Tibial nerve (tissue), 4 donors: ENCODE measurements at regions not wholly inside any gene's neighbourhood (a gene's known extent, or its start where the extent isn't known, plus 50 kb on each side); places are given as distances from the start of the nearest gene placed in this dataset.

ENCODE experiments used
- EP300 ChIP-seq, 2 donors: sonication (generic); formaldehyde crosslinking; IDR thresholded peaks; one replicate each; pipeline ENCODE4 v1.6.1; 2017; ENCODE audit warnings: antibody characterized with exemption in 2 of 2, mild to moderate bottlenecking in 1 of 2
- POLR2A ChIP-seq, 2 donors: fragments of 450-650 bp; IDR thresholded peaks; one replicate each; pipeline ENCODE4 v1.6.1; 2017; ENCODE audit warnings: antibody characterized with exemption in 2 of 2, mild to moderate bottlenecking in 2 of 2, moderate library complexity in 2 of 2
- TF ChIP-seq, protein P1 (sequence below), 5 experiments: fragments of 200-600 bp in 3 of 5; fragments of 450-650 bp in 2 of 5; sonication (generic) in 3 of 5; IDR thresholded peaks; one replicate each; pipeline ENCODE4 v1.5.1; 2016 to 2019; ENCODE audit warnings: antibody characterized with exemption in 5 of 5, mild to moderate bottlenecking in 3 of 5, moderate library complexity in 2 of 5

DNA sequence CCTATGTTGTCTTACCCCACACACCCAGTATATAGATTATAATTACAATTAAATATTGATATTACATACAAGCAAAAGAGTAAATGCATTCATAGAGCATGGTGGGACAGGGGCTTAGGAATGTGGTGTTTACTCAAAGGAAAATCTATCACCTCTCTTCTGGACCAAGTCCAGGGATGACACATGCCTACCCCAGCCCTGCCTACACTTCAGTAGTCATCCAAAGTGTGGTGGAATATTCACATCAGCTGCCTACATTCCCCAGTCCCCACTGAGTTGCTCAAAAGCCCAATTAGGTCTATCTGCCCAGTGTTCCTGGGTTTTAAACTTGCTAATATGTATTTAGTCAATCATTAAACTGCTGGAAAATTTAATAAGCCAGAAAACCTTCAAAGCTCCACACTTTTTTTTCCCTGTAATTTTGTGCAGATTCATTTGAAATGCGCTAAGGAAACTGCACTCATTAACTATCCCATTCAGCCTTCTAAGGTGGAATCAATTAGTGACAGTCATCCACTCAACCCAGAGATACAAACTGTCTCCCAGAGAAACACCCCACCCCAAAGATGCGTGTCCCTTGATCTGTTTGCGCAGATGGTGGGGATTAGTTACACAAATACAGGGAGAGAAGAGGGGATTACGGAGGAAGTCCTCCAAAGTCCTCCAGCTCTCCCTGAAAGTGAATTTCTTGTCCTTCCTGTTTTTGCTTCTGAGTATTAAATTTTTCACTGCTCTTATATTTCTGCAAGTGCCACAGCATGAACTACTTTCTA, 91.7 kb upstream of the KDR start:
- TF ChIP-seq POLR2A (IDR thresholded peaks at IDR 0.05) (no peak), EP300 (IDR thresholded peaks at IDR 0.05) (no peak)
- TF ChIP-seq, protein P1, sequence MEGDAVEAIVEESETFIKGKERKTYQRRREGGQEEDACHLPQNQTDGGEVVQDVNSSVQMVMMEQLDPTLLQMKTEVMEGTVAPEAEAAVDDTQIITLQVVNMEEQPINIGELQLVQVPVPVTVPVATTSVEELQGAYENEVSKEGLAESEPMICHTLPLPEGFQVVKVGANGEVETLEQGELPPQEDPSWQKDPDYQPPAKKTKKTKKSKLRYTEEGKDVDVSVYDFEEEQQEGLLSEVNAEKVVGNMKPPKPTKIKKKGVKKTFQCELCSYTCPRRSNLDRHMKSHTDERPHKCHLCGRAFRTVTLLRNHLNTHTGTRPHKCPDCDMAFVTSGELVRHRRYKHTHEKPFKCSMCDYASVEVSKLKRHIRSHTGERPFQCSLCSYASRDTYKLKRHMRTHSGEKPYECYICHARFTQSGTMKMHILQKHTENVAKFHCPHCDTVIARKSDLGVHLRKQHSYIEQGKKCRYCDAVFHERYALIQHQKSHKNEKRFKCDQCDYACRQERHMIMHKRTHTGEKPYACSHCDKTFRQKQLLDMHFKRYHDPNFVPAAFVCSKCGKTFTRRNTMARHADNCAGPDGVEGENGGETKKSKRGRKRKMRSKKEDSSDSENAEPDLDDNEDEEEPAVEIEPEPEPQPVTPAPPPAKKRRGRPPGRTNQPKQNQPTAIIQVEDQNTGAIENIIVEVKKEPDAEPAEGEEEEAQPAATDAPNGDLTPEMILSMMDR (IDR thresholded peaks at IDR 0.05): no peak
